CD4-positive, CD25-positive, alpha-beta regulatory T cell (primary cell): ENCODE measurements at regions not wholly inside any gene's neighbourhood (a gene's known extent, or its start where the extent isn't known, plus 50 kb on each side); places are given as distances from the start of the nearest gene placed in this dataset.

Experiments
- ATAC-seq, 2 donors: fragments of 150-1000 bp; cut with Tn5 transposase; one replicate each; pipeline ENCODE4 v1.10.0; 2021; ENCODE audit warnings: low read depth in 2 of 2, moderate number of reproducible peaks in 2 of 2, moderate library complexity in 1 of 2
- DNase-seq, 3 donors: peaks; one replicate each; pipeline versions ENCODE4 v3.0.0 to v3.0.0-alpha.2; 2012 to 2022; ENCODE audit warnings: mixed read lengths in 1 of 3
- H3K27ac ChIP-seq: one replicate; pipeline ENCODE4 v1.7.0; 2013; ENCODE audit warnings: mild to moderate bottlenecking, low read length; ENCODE audit not compliant: insufficient read depth, poor library complexity, severe bottlenecking
- H3K27me3 ChIP-seq: one replicate; pipeline ENCODE4 v1.7.0; 2013; ENCODE audit warnings: low read length; ENCODE audit not compliant: control insufficient read depth, insufficient read depth
- H3K36me3 ChIP-seq: one replicate; pipeline ENCODE4 v1.7.0; 2013; ENCODE audit warnings: mild to moderate bottlenecking, low read length, moderate library complexity; ENCODE audit not compliant: control insufficient read depth, insufficient read depth
- H3K4me1 ChIP-seq: 2 replicates; pipeline ENCODE4 v1.7.0; 2013; ENCODE audit warnings: mild to moderate bottlenecking, low read length; ENCODE audit not compliant: insufficient read depth, control insufficient read depth, poor library complexity, severe bottlenecking
- H3K4me3 ChIP-seq: one replicate; pipeline ENCODE4 v1.7.0; 2013; ENCODE audit warnings: low read depth, mild to moderate bottlenecking, low read length, moderate library complexity
- H3K9me3 ChIP-seq, 2 experiments: 1 replicate in 1 of 2; 2 replicates in 1 of 2; pipeline ENCODE4 v1.7.0; 2013; ENCODE audit warnings: low read length in 2 of 2, mild to moderate bottlenecking in 1 of 2, moderate library complexity in 1 of 2; ENCODE audit not compliant: control insufficient read depth in 2 of 2
- H3K27ac Mint-ChIP-seq, 3 donors: one replicate each; pipeline ENCODE4 v1.8.0; 2020 to 2022; ENCODE audit warnings: mild to moderate bottlenecking in 3 of 3, mixed read lengths in 3 of 3, moderate library complexity in 2 of 3
- H3K27me3 Mint-ChIP-seq: one replicate; pipeline ENCODE4 v1.8.0; 2022; ENCODE audit warnings: mild to moderate bottlenecking, mixed read lengths
- H3K36me3 Mint-ChIP-seq: one replicate; pipeline ENCODE4 v1.8.0; 2020; ENCODE audit warnings: mixed read lengths
- H3K4me1 Mint-ChIP-seq, 4 donors: one replicate each; pipeline ENCODE4 v1.8.0; 2020 to 2022; ENCODE audit warnings: mixed read lengths in 4 of 4, mild to moderate bottlenecking in 1 of 4
- H3K4me3 Mint-ChIP-seq, 4 donors: one replicate each; pipeline ENCODE4 v1.8.0; 2020 to 2022; ENCODE audit warnings: mild to moderate bottlenecking in 4 of 4, mixed read lengths in 4 of 4, moderate library complexity in 3 of 4
- H3K9me3 Mint-ChIP-seq, 7 donors: one replicate each; pipeline ENCODE4 v1.8.0; 2020 to 2022; ENCODE audit warnings: mixed read lengths in 7 of 7, mild to moderate bottlenecking in 3 of 7, moderate library complexity in 2 of 7

DNA sequence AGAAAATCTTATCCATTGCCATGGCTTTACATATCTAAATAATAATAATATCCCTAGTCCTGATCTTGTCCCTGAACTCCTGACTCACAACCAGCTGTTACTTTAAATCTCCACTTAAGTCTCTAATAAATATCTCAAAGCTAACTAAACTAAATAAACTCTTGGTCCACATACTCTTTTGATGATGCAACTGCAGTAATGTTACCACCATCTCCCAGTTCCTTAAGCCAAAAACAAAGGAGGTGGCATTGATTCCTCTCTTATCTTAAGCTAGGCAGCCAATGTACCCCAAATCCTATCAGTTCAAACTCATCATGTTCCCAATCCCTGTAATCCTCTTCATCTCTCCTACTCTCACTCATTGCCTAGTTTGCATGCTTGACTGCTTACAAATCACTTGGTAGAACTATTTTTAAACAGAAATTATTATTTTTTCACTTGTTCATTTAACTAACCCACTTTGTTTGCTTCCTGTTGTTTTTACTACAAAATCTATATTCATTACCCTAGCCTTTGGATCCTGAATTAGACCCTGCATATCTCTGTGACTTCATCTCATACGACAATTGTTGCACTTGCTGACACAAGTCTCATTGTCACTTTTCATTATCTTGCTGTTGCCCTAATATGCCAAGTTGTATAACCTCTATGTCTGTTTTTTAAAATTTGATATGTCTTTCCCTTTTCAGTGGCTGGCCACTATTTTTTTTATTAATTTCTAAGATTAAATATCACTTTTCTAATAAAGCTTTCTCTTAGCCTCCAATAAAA lies 462.2 kb downstream of the ZPLD1 start:
- Mint-ChIP-seq H3K27ac (no peak overlapping the region), H3K9me3 (peaks cover 0 to 5% (median 0%) of the 10 kb centered on the region in 7 donors), H3K27me3 (no peaks in the 10 kb centered on the region), H3K4me1 (no peaks in the 10 kb centered on the region), H3K4me3 (no peak overlapping the region), H3K36me3 (no peaks in the 10 kb centered on the region)
- Histone ChIP-seq H3K27ac (no peak overlapping the region), H3K9me3 (no peaks in the 10 kb centered on the region), H3K36me3 (no peaks in the 10 kb centered on the region), H3K4me3 (no peak overlapping the region), H3K27me3 (no peaks in the 10 kb centered on the region), H3K4me1 (no peaks in the 10 kb centered on the region)
- ATAC-seq, result no peak
- DNase-seq, result no peak

DNA sequence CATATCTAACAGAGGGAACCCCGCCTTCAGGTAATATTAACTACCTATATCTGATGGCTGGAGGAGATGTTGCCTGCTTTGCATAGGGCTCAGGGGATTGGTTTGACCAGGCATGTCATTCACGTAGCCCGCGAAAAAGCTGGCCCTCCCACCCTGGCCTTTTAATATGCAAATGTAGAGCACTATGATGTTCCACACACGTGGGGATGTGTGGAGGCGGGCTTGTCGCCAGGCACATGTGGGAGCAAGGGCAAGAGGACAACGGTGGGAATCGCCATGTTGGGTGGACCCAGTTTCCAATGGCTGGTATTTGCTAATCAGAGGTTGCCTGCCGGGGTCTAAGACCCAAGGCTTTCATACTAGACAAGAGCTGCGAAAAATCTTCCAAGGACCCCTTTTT lies 469.8 kb downstream of the ZPLD1 start:
- no peak overlapping the region for H3K4me3 ChIP-seq
- DNase-seq, result no peak
- Mint-ChIP-seq H3K27me3 (no peaks in the 10 kb centered on the region), H3K4me1 (no peaks in the 10 kb centered on the region), H3K36me3 (no peaks in the 10 kb centered on the region), H3K9me3 (peaks cover 0 to 8% (median 4%) of the 10 kb centered on the region in 7 donors), H3K27ac (no peak overlapping the region), H3K4me3 (no peak overlapping the region)
- no peaks in the 10 kb centered on the region for H3K4me1 ChIP-seq
- H3K36me3 ChIP-seq, result no peaks in the 10 kb centered on the region
- H3K27me3 ChIP-seq, result no peaks in the 10 kb centered on the region
- no peaks in the 10 kb centered on the region for H3K9me3 ChIP-seq
- no peak for ATAC-seq
- no peak overlapping the region for H3K27ac ChIP-seq

DNA sequence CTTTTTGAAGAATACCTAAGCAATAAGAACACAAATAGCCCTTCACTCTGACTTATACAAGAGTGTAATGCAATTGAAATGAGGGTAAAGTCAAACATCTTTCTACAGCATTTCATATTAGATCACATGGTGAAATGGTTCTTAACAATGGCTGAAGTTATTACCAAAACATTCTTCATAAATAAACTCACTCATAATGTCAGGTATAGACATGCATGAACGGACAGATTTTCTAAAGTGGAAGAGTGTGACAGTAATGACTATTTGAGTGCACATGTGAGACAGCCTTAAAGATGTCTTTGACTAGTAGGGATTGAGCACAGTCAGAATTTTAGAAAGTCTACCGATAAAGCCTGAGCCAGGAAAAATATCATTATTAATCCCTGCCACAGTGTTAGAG lies 471.0 kb downstream of the ZPLD1 start:
- Mint-ChIP-seq H3K27me3 (no peaks in the 10 kb centered on the region), H3K9me3 (peaks cover 0 to 8% (median 4%) of the 10 kb centered on the region in 7 donors), H3K27ac (no peak overlapping the region), H3K4me1 (no peaks in the 10 kb centered on the region), H3K4me3 (no peak overlapping the region), H3K36me3 (no peaks in the 10 kb centered on the region)
- H3K4me1 ChIP-seq, result no peaks in the 10 kb centered on the region
- H3K27me3 ChIP-seq, result no peaks in the 10 kb centered on the region
- no peak overlapping the region for H3K27ac ChIP-seq
- no peak for DNase-seq
- no peaks in the 10 kb centered on the region for H3K36me3 ChIP-seq
- no peak overlapping the region for H3K4me3 ChIP-seq
- no peak for ATAC-seq
- no peaks in the 10 kb centered on the region for H3K9me3 ChIP-seq

DNA sequence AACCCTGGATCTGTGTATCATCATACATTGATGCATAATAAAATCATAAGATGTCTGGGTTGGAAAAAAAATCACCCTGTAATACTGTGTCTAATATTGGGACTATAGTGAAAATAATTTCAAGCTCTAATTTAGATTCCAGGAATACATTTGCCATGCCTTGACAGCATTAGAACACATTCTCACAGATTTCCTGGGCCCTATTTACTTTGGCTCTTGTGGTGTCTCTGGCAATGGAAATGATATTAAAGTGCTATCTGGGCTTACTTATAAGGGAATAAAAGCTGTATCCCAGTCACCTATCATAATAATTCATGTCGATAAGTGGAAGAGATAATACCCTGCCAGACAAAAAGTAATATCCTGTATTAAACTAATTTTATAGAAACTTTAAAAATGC lies 472.0 kb downstream of the ZPLD1 start:
- no peaks in the 10 kb centered on the region for H3K27me3 ChIP-seq
- no peak overlapping the region for H3K4me3 ChIP-seq
- no peaks in the 10 kb centered on the region for H3K9me3 ChIP-seq
- no peaks in the 10 kb centered on the region for H3K36me3 Mint-ChIP-seq
- ATAC-seq (no peak), DNase-seq (no peak)
- H3K27ac ChIP-seq, result no peak overlapping the region
- H3K4me1 Mint-ChIP-seq, result no peaks in the 10 kb centered on the region
- no peaks in the 10 kb centered on the region for H3K4me1 ChIP-seq
- peaks cover 0 to 8% (median 5%) of the 10 kb centered on the region in 7 donors for H3K9me3 Mint-ChIP-seq
- no peak overlapping the region for H3K27ac Mint-ChIP-seq
- H3K27me3 Mint-ChIP-seq, result no peaks in the 10 kb centered on the region
- no peak overlapping the region for H3K4me3 Mint-ChIP-seq
- no peaks in the 10 kb centered on the region for H3K36me3 ChIP-seq

DNA sequence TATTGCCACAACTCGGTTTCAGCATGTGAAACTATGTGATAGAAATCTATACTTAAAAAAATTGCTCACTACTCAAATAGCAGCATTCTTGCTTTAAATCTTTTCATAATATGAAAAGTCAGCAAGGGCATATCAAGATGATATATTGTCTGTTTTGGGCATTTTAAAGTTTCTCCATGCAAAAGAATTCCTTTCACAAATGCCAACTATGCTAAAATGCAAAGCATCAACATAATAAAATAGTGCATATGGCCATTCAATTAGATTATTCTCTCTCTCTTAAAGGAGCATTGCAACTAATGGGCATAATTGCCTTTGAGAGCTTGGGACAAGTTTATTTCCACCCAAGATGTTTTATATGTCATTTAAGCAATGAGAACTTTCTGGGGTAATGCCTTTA lies 475.1 kb downstream of the ZPLD1 start:
- Mint-ChIP-seq H3K4me1 (no peaks in the 10 kb centered on the region), H3K36me3 (no peaks in the 10 kb centered on the region), H3K27me3 (no peaks in the 10 kb centered on the region), H3K27ac (no peak overlapping the region), H3K4me3 (no peak overlapping the region), H3K9me3 (peaks cover 0 to 8% (median 2%) of the 10 kb centered on the region in 7 donors)
- ATAC-seq (no peak), DNase-seq (no peak)
- no peaks in the 10 kb centered on the region for H3K27me3 ChIP-seq
- H3K4me3 ChIP-seq, result no peak overlapping the region
- H3K9me3 ChIP-seq, result no peaks in the 10 kb centered on the region
- H3K27ac ChIP-seq, result no peak overlapping the region
- H3K36me3 ChIP-seq, result no peaks in the 10 kb centered on the region
- H3K4me1 ChIP-seq, result no peaks in the 10 kb centered on the region

DNA sequence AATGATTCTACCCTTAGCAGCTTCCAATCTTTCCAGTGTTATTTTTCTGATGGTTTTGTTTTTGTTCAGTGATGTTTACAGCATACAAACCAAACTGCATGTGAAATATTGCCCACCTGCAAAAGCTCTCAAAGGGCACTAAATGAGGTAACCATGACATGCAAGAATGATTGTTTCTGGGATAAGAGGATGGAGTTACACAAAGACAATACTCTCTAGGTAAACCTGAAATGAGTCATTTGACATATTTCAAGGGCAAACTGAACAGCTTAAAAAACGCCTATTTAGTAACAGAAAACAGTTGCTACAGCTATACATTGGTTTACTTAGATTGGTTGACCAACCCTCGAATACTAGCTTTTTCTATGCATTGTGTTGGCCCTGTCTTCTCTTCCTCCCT lies 481.7 kb downstream of the ZPLD1 start:
- H3K27ac Mint-ChIP-seq, result no peak overlapping the region
- H3K27ac ChIP-seq, result no peak overlapping the region
- no peaks in the 10 kb centered on the region for H3K27me3 ChIP-seq
- no peak overlapping the region for H3K4me3 Mint-ChIP-seq
- DNase-seq (no peak), ATAC-seq (no peak)
- peaks cover 0 to 10% (median 6%) of the 10 kb centered on the region in 7 donors for H3K9me3 Mint-ChIP-seq
- no peak overlapping the region for H3K4me3 ChIP-seq
- no peaks in the 10 kb centered on the region for H3K36me3 Mint-ChIP-seq
- no peaks in the 10 kb centered on the region for H3K9me3 ChIP-seq
- H3K36me3 ChIP-seq, result no peaks in the 10 kb centered on the region
- no peaks in the 10 kb centered on the region for H3K4me1 Mint-ChIP-seq
- H3K27me3 Mint-ChIP-seq, result no peaks in the 10 kb centered on the region
- no peaks in the 10 kb centered on the region for H3K4me1 ChIP-seq

DNA sequence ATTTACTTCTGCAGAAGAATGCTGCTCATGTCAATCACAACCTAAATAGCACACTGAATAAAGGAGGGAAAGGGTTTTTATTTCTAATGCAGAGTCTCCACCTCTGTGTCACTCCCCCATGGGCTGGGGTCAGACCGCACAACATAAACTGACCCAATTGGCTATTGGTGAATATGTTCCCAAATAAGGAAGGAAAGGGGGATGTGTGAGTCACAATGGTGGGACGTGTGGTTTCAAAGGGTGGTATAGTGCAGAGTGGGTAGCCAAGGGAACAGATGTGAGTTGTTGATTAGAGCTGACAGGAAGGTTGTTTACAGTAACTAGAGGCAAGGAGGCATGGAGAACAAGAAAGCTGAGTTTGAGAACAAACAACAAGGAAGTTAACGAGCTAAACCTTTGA lies 491.8 kb downstream of the ZPLD1 start:
- ATAC-seq, result no peak
- H3K4me3 ChIP-seq, result no peak overlapping the region
- H3K27me3 ChIP-seq, result no peaks in the 10 kb centered on the region
- Mint-ChIP-seq H3K27me3 (no peaks in the 10 kb centered on the region), H3K9me3 (peaks cover 4 to 34% (median 12%) of the 10 kb centered on the region in 7 donors), H3K4me1 (no peaks in the 10 kb centered on the region), H3K36me3 (peaks cover 3% of the 10 kb centered on the region), H3K4me3 (no peak overlapping the region), H3K27ac (no peak overlapping the region)
- H3K36me3 ChIP-seq, result no peaks in the 10 kb centered on the region
- H3K4me1 ChIP-seq, result no peaks in the 10 kb centered on the region
- no peak for DNase-seq
- no peak overlapping the region for H3K27ac ChIP-seq
- no peaks in the 10 kb centered on the region for H3K9me3 ChIP-seq

DNA sequence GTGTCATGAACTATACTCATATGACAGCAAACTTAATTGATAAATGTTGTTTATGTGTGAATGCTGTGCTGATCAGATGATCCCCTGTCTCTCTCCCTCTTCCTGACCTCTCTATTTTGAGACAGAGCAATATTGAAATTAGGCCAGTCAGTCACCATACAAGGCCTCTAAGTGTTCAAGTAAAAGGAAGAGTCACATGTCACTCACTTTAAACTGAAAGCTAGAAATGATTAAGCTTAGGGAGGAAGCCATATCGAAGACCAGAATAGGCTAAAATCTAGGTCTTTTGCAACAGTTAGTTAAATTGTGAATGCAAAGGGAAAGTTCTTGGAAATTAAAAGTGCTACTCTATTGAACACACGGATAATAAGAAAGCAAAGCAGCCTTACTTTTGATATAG lies 498.6 kb downstream of the ZPLD1 start:
- DNase-seq (no peak), ATAC-seq (no peak)
- no peak overlapping the region for H3K27ac Mint-ChIP-seq
- H3K4me1 Mint-ChIP-seq, result no peaks in the 10 kb centered on the region
- H3K4me3 Mint-ChIP-seq, result no peak overlapping the region
- Histone ChIP-seq H3K4me3 (no peak overlapping the region), H3K27me3 (no peaks in the 10 kb centered on the region), H3K4me1 (no peaks in the 10 kb centered on the region), H3K36me3 (no peaks in the 10 kb centered on the region), H3K27ac (no peak overlapping the region), H3K9me3 (no peaks in the 10 kb centered on the region)
- peaks cover 0 to 10% (median 3%) of the 10 kb centered on the region in 7 donors for H3K9me3 Mint-ChIP-seq
- H3K36me3 Mint-ChIP-seq, result no peaks in the 10 kb centered on the region
- H3K27me3 Mint-ChIP-seq, result no peaks in the 10 kb centered on the region
